ENCODE measurements at regions not wholly inside any gene's neighbourhood (a gene's known extent, or its start where the extent isn't known, plus 50 kb on each side); places are given as distances from the start of the nearest gene placed in this dataset.

DNA sequence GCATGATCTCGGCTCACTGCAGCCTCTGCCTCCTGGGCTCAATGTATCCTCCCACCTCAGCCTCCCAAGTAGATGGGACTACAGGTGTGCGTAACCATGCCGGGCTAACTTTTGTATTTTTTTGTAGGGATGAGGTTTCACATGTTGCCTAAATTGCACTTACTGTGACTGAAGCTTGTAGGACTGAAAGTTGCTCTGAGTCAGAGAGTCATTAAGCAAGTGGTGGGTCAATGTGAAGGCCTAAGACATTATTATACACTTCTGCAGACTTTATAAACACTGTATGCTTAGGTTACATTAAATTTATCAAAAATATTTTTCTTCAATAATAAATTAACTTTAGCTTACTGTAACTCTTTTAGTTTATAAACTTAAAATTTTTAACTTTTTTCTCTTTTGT is 170.2 kb downstream of the FAT4 start:
- TF ChIP-seq GATA2 (IDR thresholded peaks at IDR 0.05; ENCODE audit: low read depth, low read length) = no peak
- TF ChIP-seq GATA3 (IDR thresholded peaks at IDR 0.05; ENCODE audit: low read depth, low read length) = no peak

All from SH-SY5Y (cell line).